A673 (cell line): ENCODE measurements at regions not wholly inside any gene's neighbourhood (a gene's known extent, or its start where the extent isn't known, plus 50 kb on each side); places are given as distances from the start of the nearest gene placed in this dataset.

Source experiments
- BruUV-seq: library from RNA; stranded (reverse); fragments of 400-500 nt; replicated peaks from 2 replicates; lab custom pipeline; 2021; lab: Mats Ljungman, UMichigan
- CTCF ChIA-PET: fragments of 300-600 bp; sonication (Branson Sonifier 250); formaldehyde crosslinking; loops from one replicate; lab custom pipeline; 2022; ENCODE audit warnings: antibody characterized with exemption; lab: Charles Lee
- POLR2A ChIA-PET: fragments of 300-600 bp; sonication (Branson Sonifier 250); formaldehyde crosslinking; loops from one replicate; lab custom pipeline; 2022; ENCODE audit warnings: antibody characterized with exemption; ENCODE audit not compliant: low non-redundant PET; lab: Charles Lee
- DNase-seq: peaks from one replicate; pipeline ENCODE4 v3.0.0-alpha.2; 2015; ENCODE audit warnings: low spot score
- H3K27ac ChIP-seq: fragments of 200-600 bp; sonication (generic); 2 replicates; pipeline ENCODE4 v1.5.1; 2016; ENCODE audit warnings: mixed run types, low read depth, mild to moderate bottlenecking, mixed read lengths, antibody characterized with exemption, low read length; ENCODE audit not compliant: poor library complexity, severe bottlenecking
- H3K27me3 ChIP-seq: fragments of 200-600 bp; sonication (generic); replicated peaks from 2 replicates; pipeline ENCODE4 v1.6.1; 2017; ENCODE audit warnings: mixed run types, low read depth, mild to moderate bottlenecking, mixed read lengths, antibody characterized with exemption, low read length; ENCODE audit not compliant: insufficient read depth, poor library complexity
- H3K36me3 ChIP-seq: fragments of 200-600 bp; sonication (generic); 2 replicates; pipeline ENCODE4 v1.6.1; 2016; ENCODE audit warnings: mixed run types, mild to moderate bottlenecking, mixed read lengths, antibody characterized with exemption, low read length; ENCODE audit not compliant: insufficient read depth, poor library complexity, severe bottlenecking
- H3K4me1 ChIP-seq: fragments of 200-600 bp; sonication (generic); 2 replicates; pipeline ENCODE4 v1.6.1; 2017; ENCODE audit warnings: mixed run types, mild to moderate bottlenecking, mixed read lengths, antibody characterized with exemption, low read length; ENCODE audit not compliant: insufficient read depth, poor library complexity, severe bottlenecking
- H3K4me3 ChIP-seq: fragments of 200-600 bp; sonication (generic); 2 replicates; pipeline ENCODE4 v1.5.1; 2016; ENCODE audit warnings: low read depth, mixed run types, mild to moderate bottlenecking, mixed read lengths, low read length; ENCODE audit not compliant: poor library complexity, severe bottlenecking
- H3K9me3 ChIP-seq: fragments of 200-600 bp; sonication (generic); 2 replicates; pipeline ENCODE4 v1.6.1; 2016; ENCODE audit warnings: mixed run types, low read depth, mild to moderate bottlenecking, mixed read lengths, antibody characterized with exemption, low read length; ENCODE audit not compliant: poor library complexity, severe bottlenecking
- EZH2 ChIP-seq: fragments of 200-600 bp; sonication (generic); IDR thresholded peaks from 2 replicates; pipeline ENCODE4 v1.6.1; 2017; ENCODE audit warnings: borderline replicate concordance, low read depth, mild to moderate bottlenecking, mixed read lengths, antibody characterized with exemption, low read length; ENCODE audit not compliant: poor library complexity, severe bottlenecking
- intact Hi-C: fragments of 100-400 bp; cut with micrococcal nuclease; formaldehyde crosslinking; loops from one replicate; pipeline ENCODE4 v1.10.0; 2022; ENCODE audit not compliant: unreplicated experiment
- TF ChIP-seq, protein P1 (sequence below): fragments of 300-800, 200-600 bp; sonication (generic); conservative IDR thresholded peaks from 2 replicates; pipeline ENCODE4 v1.5.1; 2017; ENCODE audit warnings: low read depth, mild to moderate bottlenecking, antibody characterized with exemption, low read length, moderate library complexity, mixed read lengths

DNA sequence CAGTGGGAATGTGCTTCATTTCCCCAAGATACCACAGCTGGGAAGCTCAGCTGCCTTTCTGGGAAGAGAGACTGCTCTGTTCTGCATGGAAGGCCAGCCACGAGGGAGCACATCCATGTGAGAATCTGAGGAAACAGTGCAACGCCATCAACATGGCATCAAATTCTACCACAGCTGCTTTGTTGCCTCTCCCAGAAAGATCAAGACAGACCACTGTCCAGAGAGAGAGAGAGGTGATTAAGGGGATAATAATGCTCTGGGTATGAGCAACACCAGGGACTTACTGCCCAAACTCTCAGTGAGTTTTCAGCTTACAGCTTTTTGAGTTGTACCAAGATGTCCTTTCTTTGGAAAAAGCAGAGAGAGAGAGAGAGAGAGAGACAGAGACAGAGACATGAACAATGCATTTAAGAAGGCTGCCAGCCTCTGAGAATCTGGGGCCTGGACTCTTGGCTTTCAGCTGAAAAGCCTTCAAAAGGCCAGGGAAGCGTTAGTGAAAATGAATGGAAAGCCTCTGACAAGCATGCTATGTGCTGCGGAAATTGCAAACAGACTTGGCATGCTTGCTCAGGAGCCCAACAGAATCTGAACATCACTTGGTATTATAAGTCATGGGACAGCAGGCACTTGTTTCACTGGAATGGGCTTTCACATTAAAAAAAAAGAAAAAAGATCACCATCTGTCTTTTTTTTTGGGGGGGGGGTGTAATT, 223.1 kb downstream of the MAP2K6 start:
- BruUV-seq: no TSS peak
- ChIA-PET CTCF (no interaction called here), POLR2A (no interaction called here)
- Histone ChIP-seq H3K27ac (no peak overlapping the region), H3K36me3 (no peaks in the 10 kb centered on the region), H3K4me3 (no peak overlapping the region), H3K27me3 (peaks cover 3% of the 10 kb centered on the region), H3K4me1 (no peaks in the 10 kb centered on the region), H3K9me3 (no peaks in the 10 kb centered on the region)
- intact Hi-C loops: no loop called here
- TF ChIP-seq EZH2: no peak
- TF ChIP-seq, protein P1, sequence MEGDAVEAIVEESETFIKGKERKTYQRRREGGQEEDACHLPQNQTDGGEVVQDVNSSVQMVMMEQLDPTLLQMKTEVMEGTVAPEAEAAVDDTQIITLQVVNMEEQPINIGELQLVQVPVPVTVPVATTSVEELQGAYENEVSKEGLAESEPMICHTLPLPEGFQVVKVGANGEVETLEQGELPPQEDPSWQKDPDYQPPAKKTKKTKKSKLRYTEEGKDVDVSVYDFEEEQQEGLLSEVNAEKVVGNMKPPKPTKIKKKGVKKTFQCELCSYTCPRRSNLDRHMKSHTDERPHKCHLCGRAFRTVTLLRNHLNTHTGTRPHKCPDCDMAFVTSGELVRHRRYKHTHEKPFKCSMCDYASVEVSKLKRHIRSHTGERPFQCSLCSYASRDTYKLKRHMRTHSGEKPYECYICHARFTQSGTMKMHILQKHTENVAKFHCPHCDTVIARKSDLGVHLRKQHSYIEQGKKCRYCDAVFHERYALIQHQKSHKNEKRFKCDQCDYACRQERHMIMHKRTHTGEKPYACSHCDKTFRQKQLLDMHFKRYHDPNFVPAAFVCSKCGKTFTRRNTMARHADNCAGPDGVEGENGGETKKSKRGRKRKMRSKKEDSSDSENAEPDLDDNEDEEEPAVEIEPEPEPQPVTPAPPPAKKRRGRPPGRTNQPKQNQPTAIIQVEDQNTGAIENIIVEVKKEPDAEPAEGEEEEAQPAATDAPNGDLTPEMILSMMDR: no peak
- no peak for DNase-seq

DNA sequence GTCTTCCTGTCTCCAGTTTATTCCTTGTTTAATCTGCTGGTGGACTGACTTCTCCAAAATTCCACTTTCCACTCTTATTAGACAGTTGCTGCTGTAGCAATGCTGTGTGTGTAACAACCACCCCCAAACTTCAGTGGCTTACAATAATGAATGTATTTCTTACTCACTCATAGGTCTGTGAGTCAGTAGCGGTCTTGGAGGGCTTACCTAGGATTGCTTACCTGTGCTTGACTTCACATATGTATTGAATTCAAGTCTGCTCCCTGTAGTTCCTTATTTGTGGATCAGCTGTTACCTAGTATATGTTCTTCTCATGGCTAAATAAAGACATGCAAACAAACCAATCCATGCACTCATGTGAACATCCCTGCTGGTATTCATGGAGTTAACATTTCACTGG, 224.6 kb downstream of the MAP2K6 start:
- DNase-seq: no peak
- H3K4me3 ChIP-seq: no peak overlapping the region
- POLR2A ChIA-PET: no interaction called here
- no peaks in the 10 kb centered on the region for H3K9me3 ChIP-seq
- H3K27me3 ChIP-seq: peaks cover 3% of the 10 kb centered on the region
- no peak overlapping the region for H3K27ac ChIP-seq
- no peaks in the 10 kb centered on the region for H3K36me3 ChIP-seq
- no TSS peak for BruUV-seq
- H3K4me1 ChIP-seq: no peaks in the 10 kb centered on the region
- CTCF ChIA-PET: no interaction called here
- intact Hi-C loops: no loop called here
- TF ChIP-seq, protein P1: no peak
- TF ChIP-seq EZH2: no peak

DNA sequence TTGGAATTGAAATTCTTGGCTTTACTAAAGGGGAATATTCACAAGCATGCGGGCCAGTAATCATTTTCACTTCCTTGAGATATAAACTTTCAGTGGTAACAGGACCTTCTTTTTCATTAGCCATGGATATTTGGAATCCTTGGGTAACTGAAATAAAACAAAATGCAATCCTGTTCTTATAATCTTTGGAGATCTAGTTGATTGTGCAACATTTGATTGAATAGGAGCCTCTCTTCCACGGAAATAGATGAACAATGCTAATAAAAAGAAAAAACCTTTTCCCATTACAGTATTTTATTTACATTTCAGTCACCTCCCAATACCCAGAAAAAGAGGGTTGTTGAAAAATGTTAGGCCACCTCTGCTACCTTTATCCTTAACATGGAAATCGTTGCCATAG, 225.6 kb downstream of the MAP2K6 start:
- Histone ChIP-seq H3K36me3 (no peaks in the 10 kb centered on the region), H3K9me3 (no peaks in the 10 kb centered on the region), H3K27ac (no peak overlapping the region), H3K27me3 (peaks cover 3% of the 10 kb centered on the region), H3K4me3 (no peak overlapping the region), H3K4me1 (no peaks in the 10 kb centered on the region)
- DNase-seq: no peak
- TF ChIP-seq, protein P1: no peak
- TF ChIP-seq EZH2: no peak
- POLR2A ChIA-PET: no interaction called here
- CTCF ChIA-PET: no interaction called here
- intact Hi-C loops: no loop called here
- no TSS peak for BruUV-seq
